ENCODE measurements at regions not wholly inside any gene's neighbourhood (a gene's known extent, or its start where the extent isn't known, plus 50 kb on each side); places are given as distances from the start of the nearest gene placed in this dataset.
A peak's percentile ranks its signal among the peaks of the same experiment; 100 is the strongest.

DNA sequence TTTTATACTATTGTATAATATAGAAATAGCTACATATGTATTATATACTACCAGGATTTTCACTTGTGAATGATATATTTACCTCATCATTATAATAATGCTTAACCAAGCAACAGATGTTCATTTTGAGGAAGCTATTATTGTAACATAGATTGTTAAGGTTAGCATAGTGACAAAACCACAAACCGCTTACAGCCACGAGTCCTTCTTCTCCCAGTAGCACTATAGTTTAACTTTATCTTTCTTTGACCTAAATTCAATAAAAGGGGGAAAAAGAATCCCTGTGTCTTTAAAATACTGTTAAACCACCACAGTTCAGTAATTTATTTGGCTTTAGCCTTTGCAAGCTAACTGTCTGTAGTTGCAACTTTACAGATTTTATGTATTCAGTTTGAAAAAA, 1039.4 kb upstream of the B3GALT2 start:
- DNase-seq, result peak; percentile 3

DNA sequence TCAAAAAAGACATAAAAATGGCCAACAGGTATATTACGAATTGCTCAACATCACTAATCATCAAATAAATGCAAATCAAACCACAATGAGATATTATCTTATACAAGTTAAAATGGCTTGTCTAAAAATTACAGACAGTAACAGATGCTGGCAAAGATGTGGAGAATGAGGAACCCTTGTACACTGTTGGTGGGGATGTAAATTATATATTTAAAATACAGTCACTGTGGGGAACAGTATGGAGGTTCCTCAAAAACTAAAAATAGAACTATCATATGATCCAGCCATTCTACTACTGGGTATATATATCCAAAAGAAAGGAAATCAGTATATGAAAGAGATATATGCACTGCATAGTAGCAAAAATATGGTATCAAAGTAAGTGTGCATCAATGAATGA, 1037.2 kb upstream of the B3GALT2 start:
- DNase-seq, result no peak

DNA sequence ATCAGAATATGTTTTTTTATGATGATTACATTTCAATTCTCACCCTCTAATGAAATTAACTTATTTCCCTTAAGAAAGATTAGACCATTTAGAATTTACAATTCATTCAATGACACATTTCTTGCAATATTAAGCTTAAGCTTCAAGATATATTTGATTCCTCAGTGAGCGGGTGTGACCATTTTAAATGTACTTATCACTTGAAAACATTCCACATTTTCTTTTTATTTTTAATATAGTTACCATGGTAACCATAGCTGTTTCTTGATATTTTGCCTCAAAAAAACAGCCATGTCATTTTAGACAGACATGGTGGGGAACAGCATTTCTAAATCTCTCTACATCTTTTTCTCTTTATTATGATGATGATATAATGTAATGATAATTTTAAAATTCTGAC, 1029.0 kb upstream of the B3GALT2 start:
- DNase-seq, result no peak

DNA sequence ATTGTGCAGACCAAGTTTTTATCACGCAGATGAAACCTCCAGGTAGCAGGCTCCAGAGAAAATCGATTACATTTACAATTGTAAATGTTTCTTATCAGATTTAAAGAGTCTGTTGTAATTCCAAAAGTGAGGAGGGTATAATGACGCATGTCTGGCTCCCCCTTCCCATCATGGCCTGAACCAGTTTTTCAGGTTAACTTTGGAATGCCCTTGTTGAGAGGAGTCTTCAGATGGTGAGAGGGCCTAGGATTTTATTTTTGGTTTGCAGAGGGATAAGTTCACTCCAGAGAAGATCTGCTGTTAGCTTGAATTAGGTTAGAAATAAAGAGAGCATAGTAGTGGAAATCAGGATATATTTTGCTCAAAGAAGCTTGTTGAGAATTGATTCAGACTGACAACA, 1028.3 kb upstream of the B3GALT2 start:
- no peak for DNase-seq

DNA sequence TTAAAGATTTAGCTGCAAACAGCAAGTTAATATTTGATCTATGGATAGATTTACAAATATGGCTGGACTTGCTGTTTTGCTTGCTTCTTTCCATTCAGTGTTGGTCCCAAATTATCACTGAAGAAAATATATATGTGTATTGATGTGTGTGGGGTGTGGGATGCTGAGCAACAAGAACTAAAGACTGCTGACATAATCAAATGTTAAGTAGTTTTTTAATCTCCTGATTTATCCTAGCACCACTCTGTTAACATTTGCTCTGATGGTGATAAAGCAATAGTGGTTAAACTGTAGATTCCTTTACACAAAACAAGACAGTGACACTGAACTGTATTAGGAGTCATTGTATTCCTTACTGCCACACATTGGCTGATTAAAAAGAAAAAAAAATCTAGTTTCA, 1023.5 kb upstream of the B3GALT2 start:
- no peak for DNase-seq

DNA sequence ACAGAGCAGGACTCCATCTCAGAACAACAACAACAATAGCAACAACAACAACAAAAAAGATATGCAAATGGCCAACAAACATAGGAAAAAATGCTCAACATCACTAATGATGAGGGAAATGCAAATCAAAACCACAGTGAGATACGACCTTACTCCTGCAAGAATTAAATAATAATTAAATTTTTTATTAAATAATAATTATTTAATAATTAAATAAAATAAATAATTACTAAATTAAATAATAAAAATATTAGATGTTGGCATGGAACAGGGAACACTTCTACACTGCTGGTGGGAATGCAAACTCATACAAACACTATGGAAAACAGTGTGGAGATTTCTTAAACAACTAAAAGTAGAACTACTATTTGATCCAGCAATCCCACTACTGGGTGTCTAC, 1022.3 kb upstream of the B3GALT2 start:
- DNase-seq, result no peak

DNA sequence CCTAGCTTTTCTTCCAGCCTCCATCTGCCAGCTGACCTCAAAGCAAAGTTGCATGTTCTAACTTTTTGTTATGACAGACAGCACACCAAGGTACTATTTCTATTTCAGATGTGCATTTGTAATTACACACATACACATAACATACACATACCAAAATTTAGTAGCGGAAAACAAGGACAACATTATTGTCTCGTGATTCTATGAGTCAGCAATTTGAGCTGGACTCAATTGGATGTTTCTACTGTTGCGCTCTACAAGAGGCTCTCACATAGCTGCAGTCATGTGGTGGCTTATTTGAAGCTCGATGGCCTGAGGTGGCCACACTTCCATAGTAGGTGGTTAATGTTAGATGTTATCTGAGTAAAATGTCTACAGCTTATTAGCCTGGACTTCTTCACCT, 1010.1 kb upstream of the B3GALT2 start:
- DNase-seq, result no peak

DNA sequence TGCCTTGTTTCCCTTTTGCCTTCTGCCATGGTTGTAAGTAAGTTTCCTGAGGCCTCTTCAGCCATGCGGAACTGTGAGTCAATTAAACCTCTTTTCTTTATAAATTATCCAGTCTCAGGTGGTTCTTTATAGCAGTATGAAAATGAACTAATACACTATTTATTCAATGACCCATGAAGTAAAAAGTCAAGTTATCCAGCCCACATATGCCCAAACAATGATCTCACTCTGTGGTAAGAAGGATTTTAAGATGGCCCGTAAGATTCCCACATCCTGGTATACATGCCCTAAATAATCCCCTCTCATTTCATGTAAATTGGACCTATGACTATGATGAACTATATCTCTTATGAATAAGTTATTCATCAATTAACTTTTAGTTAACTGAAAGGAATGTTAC, 1008.3 kb upstream of the B3GALT2 start:
- no peak for DNase-seq

DNA sequence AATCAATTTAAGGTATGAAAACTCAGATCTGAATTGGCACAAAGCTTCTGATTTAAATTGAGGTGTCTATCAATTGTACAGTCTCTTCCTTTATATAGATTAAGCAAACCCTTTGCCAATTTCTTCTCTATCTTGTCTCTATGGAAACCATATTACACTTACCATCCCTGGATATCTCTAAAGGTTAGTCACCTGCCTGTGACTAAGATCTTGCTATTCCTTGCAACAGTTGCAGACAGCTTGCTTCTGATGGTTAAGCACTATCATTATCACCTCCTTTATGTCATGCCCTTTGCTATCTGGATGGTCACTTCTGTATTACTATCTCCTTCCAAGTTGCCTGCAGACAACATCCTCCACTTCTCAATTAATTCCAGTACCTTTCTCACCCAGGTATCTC, 998.6 kb upstream of the B3GALT2 start:
- DNase-seq, result no peak

DNA sequence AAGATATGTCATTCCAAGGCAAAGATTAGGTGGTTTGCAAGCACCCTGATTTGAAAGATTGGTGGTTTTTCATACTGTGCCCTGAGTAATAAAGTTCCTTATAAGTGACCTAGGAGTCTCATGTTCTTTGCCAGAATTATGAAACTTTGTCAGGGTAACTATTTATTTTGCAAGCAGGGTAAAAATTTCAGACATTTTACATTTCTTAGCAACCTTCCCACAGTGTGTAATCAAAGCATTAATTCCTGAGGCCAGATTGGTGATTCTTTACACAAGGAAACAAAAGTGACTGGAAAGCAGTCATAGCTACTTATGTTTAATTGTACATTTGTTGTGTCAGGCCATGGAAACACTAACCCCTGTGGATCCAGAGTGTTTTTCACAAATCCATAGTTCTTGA, 998.0 kb upstream of the B3GALT2 start:
- DNase-seq, result no peak

DNA sequence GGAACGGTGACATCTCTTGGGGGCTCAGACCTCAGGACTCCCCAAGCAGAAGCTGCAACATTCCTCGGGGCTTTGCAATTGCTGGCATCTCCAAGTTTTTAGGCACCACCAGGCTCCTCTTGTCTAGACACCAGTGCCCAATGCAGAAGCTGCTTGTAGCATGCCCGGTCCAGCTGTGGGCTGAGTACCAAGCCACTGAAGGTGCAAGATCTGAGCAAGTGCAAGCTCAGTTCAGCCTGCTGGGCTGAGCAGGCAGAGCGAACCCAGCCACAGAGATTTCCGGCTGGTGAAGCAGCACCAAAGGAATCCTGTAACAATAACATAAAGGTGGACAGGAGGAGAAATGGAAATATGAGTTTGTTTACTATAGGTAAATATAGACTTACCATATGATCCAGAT, 995.4 kb upstream of the B3GALT2 start:
- DNase-seq, result no peak

DNA sequence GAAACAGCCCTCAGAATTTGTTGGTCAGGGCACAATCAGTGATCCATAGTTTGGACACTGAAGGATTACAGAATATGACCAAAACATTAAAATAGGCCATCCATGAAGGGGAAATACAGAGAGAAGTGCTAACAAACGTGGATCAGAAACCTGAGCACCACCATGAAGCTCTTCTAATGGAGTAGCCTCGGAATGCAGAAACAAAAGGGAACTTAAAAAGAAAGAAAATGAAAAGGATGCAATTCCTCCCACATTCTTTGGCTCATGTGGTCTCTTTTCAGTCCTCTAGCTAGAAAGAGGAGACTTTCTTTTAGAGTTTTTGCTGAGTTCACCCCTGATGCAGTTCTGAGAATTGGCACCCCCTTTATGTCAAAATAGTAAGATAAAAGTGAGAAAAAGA, 989.8 kb upstream of the B3GALT2 start:
- DNase-seq, result no peak

DNA sequence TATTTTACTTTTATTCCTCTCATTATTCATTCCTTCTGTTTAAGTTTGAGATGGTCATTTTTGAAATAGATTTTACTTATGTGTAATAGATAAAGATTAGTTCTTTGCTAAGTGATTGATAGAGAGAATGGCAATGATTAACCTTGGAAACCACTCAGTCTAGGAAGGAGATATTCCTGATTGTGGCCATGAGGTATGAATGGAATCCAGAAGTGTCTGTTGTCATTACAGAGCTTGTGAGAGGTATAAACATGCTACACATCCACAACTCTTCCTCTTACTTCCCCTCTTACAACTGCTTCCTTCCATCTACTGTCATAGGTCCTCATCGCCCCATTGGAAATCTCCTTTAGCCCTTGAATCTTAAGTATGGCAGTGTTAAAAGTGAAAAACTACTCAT, 988.8 kb upstream of the B3GALT2 start:
- no peak for DNase-seq

DNA sequence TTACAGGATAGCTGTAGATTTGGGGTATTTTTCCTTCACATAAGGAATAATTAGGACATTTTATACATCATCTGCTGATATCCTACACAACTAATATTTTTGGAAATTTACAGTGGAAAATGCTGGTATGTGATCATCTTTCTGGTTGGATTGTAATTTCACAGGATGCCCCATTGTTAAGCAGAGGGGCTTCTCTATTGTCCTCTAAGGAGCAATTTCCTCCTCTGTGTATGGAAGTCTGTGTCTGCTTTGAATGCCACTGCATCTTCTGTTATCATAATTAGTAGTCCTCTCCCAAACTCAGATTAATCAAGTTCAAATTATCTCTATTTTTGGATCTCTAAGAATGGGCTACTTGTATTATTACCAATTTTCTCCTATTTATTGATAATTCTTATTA, 988.1 kb upstream of the B3GALT2 start:
- DNase-seq, result no peak

DNA sequence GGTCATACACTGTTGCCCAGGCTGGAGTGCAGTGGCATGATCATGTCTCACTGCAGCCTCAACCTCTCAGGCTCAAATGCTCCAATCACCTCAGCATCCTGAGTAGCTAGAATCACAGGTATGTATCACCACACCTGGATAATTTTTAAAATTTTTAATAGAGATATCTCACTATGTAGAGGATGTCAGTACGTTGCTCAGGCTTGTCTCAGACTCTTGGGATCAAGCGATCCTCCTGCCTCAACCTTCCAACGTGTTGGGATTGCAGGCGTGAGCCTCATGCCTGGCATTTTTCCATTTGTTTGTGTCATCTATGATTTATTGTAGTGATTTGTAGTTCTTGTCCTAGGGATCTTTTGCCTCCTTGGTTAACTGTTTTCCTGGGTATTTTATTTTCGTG, 985.2 kb upstream of the B3GALT2 start:
- DNase-seq, result no peak

DNA sequence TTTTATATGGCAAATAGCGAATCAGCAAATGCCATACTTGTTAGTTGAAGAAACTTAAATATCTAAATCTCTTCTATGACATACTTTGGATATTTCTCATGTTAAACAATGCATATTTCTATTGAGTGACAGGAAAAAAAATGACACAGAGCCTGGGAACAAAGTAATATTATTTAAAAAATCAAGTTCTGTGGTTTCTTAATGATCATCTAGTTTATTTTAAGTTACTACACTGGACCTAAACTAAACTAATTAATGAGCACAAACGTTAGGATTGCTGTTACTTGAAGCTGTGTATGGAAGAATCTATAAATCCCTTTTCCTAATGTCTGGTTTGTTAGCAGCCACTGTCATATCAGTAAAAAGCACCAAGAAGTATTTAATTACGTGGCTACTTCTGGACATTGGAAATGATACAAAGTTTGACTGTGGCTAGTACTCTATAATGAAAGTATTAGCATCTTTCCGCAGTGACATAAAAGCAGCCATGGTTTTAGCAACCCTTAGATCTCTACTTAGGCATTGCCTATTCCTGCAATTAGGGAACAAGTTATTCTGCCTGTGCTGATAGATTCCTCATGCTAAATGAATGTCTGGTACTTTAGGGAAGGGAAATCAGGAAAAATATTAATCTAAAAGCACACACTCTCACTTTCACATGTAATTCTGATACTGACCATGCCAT, 981.7 kb upstream of the B3GALT2 start:
- DNase-seq, result peak; percentile 55

DNA sequence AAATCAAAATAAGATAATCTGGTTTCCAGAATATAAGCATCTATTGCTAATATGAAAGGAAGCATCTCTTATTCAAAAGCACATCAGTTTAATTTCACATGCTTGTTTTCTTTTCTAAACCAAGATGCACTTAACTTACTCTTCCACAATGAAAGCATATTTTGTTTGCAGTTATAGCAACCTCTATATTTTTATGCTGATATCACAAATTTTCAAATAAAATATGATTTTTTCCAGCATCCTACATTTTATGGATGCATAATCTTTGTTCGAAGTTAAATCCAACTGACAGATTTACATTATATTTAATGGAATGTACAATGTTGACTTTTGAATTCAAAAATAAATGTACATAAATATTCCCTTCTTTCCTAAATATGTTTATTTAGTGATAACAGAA, 978.3 kb upstream of the B3GALT2 start:
- DNase-seq, result no peak

DNA sequence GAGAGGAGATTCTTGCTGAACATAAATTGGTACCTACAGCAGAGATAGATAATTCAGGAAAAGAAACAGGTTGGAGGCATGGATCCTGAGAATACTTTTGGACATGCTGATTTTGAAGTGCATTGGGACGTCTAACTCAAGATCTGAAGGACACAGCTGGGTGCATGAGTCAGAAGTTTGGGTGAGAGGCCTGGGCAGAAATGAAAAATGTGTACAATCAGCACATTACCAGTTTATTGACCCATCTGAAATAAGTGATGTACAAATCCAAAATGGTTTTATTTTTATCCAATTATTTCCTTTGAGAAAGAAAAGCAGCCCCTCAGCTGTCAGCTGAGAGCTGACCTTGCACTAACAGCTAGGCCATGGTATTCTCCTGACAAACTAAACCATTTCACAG, 975.2 kb upstream of the B3GALT2 start:
- peak; percentile 17 for DNase-seq

DNA sequence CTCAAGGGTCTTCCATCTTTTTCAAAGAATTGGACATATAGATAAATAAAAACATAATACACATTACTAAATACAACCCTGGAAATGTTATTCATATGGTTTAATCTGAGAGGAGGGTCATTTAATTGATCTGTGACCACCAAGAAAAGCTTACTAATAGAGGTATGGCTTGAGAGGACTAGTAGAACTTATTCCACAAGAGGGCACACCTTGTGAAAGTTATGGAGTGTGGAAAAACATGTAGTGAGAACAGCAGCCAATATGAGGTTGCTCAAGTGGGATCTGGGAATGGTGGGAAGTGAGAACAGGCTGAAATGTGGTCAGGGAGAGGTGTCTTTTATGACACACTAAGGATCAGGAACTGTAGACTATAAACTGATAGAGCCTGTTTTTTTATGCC, 973.5 kb upstream of the B3GALT2 start:
- peak; percentile 25 for DNase-seq

DNA sequence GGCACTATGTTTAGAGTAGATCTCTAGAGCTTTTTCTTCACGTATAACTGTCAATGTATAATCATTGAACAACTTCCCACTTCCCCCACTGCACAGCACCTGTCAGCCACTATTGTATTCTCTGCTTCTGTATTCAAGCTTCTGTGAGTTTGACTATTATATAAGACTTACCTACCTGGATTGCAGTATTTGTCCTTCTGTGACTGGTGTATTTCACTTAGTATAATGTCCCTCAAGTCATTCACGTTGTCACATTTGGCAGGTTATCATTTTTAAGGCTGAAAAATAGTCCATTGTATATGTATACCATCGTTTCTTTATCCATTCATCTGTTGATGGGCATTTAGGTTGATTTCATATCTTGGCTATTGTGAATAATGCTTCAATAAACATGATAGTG, 969.5 kb upstream of the B3GALT2 start:
- no peak for DNase-seq

DNA sequence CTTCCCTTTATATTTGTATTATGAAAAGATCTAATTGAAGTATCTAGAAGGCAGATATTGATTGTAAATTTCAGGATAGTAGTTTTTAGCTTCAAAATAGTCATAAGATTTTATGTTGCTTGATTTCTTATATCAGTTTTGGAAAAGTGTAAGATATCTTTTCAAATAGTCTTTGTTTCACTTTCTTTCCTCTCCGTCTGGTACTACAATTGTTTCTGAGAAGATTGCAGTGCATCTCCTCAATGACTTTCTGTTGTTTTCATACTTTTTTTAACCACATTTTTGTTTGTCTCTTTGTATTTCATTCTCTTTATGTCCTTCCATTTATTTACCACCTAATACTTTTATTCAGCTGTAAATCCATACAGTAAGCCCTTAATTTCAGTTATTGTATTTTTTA, 964.6 kb upstream of the B3GALT2 start:
- DNase-seq, result no peak

DNA sequence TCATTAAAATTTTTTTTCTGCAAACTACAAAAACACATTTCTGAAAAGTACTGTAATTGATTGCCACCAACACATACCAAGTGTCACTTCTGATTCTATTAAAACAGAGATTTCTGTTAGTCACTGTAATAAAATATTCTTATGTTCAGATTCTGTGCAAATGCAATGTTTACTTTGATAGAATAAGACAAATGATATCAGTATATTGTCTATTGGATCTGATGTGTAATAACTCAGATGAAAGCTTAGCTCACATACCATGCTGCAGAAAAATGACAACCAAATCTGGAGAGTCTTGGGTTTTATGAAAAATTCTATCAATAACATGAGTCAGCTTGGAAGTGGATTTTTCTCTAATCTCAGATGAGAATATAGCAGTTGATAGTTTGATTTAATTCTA, 963.8 kb upstream of the B3GALT2 start:
- DNase-seq, result no peak

DNA sequence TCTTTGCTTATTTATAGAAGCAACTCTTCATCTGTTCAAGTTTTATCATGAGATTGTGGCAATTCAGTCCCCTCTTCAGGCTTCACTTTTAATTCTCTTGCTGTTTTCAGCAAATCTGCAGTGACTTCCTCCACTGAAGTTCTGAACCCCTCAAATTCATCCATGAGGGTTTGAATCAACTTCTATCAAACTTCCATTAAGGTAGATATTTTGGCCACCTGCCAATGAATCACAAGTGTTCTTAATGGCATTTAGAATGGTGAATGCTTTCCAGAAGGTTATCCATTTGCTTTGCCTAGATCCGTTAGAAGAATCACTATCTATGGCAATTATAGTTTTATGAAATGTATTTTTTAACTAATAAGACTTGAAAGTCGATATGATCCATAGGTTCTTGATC, 946.7 kb upstream of the B3GALT2 start:
- DNase-seq, result no peak

DNA sequence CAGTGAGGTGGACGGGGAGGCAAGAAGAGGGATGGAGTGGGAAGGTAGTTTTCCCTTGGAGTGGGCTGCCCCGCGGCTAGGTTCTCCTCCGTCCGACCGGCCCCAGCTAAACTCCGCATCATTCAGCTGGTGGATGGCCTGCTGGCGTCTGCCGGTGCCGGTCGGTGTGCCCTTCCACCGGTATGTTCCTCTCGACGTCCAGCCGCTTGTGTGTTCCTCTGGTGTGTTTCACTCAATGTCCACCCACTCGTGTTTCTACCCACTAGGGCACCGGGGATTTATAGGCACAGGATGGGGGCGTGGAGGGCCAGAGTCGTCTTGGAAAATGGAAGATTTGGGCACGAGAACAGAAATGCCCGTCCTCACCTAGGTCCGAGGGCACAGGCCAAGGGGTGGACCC, 931.7 kb upstream of the B3GALT2 start:
- DNase-seq, result no peak

DNA sequence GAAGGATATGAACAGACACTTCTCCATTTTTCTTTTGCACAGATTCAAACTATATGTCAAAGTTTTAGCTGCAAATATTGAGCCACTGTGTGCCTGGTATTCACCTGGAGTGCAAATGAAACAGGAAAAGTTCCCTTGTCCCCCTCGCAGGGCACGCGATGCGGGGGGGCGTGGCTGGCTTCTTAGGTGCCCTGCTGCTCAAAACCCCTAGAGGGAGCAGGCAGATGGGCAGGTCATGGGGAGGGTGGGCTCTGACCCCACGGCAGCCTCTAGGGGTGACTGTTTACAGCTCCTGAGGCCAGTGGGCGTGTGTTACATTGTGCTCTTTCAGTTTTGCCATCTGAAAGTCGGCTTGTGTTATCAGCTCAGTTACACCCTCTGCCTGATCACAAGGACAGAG, 931.2 kb upstream of the B3GALT2 start:
- no peak for DNase-seq

DNA sequence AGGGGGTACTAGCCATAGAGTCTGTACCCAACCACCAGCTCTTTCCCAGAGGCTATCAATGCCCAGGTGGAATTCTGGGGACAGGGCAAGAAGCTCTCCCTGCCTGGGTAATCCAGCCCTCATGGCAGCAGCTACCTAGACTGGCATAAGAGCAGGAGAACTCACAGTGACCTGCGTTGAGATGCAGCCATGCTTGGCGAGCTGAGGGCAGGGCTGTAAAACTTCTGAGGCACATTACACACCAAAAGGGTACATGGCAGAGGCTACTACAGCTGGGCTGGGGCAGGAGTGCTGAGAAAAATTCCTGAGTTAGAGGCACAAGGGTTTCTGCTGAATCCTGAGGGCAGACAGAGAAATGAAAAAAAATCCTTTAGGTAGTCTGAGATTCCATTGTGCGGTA, 927.9 kb upstream of the B3GALT2 start:
- no peak for DNase-seq

Measured in fibroblast of skin of abdomen (primary cell).